ENCODE measurements at regions not wholly inside any gene's neighbourhood (a gene's known extent, or its start where the extent isn't known, plus 50 kb on each side); places are given as distances from the start of the nearest gene placed in this dataset.

DNA sequence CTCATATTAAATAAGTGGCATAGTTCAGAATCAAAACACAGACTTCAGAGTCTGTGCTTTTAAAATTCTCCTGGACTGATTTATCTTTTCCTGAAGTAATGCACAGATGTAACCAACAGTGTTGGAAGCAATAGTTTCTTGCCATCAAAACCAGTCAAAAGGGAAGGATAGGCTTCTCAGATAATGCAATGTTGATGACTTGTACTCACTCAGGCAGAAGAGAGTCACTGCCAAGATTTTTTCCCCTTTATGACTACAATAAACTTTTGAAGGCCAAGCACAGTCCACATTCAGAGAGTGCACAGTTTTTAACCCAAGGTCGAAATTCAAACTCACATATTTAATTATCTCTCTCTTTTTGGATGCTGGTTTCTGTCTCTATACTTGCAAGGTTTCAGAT is 305.0 kb upstream of the SGO1 start:
- no peak for DNase-seq (ENCODE audit: low read depth, low spot score)
- H3K27ac Mint-ChIP-seq (ENCODE audit: unreplicated experiment) = no peak overlapping the region

DNA sequence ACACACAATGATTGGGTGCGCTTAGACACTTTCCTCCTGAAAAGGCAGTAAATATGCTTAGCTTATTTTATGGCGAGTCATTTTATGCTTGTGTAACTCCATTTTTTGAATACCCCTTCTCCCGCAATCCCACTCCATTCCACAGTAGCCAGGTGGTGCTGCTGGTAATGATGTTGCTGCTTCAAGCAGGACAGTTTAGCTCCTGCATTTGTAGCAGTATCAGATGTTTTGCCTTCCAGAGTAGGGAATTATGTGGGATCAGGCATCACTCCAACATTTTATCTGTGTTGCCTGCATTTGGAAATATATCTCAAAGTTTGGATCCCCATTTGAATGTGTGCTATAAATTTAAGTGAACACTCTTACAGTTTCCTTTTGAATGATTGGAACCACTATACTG is 302.1 kb upstream of the SGO1 start:
- Mint-ChIP-seq H3K27me3 (ENCODE audit: low read depth) (peaks cover 2% of the 10 kb centered on the region), H3K36me3 (ENCODE audit: low read depth) (peaks cover 1% of the 10 kb centered on the region), H3K9me3 (peaks cover 6% of the 10 kb centered on the region), H3K27ac (ENCODE audit: unreplicated experiment) (no peak overlapping the region), H3K4me3 (no peak overlapping the region), H3K4me1 (no peaks in the 10 kb centered on the region)
- no peak for DNase-seq (ENCODE audit: low read depth, low spot score)
- TF ChIP-seq, protein P1, sequence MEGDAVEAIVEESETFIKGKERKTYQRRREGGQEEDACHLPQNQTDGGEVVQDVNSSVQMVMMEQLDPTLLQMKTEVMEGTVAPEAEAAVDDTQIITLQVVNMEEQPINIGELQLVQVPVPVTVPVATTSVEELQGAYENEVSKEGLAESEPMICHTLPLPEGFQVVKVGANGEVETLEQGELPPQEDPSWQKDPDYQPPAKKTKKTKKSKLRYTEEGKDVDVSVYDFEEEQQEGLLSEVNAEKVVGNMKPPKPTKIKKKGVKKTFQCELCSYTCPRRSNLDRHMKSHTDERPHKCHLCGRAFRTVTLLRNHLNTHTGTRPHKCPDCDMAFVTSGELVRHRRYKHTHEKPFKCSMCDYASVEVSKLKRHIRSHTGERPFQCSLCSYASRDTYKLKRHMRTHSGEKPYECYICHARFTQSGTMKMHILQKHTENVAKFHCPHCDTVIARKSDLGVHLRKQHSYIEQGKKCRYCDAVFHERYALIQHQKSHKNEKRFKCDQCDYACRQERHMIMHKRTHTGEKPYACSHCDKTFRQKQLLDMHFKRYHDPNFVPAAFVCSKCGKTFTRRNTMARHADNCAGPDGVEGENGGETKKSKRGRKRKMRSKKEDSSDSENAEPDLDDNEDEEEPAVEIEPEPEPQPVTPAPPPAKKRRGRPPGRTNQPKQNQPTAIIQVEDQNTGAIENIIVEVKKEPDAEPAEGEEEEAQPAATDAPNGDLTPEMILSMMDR (conservative IDR thresholded peaks at IDR 0.05) = no peak

More for the DNA sequence above, 305.0 kb upstream of the SGO1 start:
- no peak overlapping the region for H3K4me3 Mint-ChIP-seq
- H3K9me3 Mint-ChIP-seq = peaks cover 8% of the 10 kb centered on the region
- TF ChIP-seq, protein P1 (conservative IDR thresholded peaks at IDR 0.05) = no peak
- peaks cover 2% of the 10 kb centered on the region for H3K27me3 Mint-ChIP-seq (ENCODE audit: low read depth)
- H3K36me3 Mint-ChIP-seq (ENCODE audit: low read depth) = no peaks in the 10 kb centered on the region
- H3K4me1 Mint-ChIP-seq = no peaks in the 10 kb centered on the region

GRCh38 chr3:20484126-20484525 is 298.1 kb upstream of the SGO1 start:
- Mint-ChIP-seq H3K36me3 (ENCODE audit: low read depth) (peaks cover 3% of the 10 kb centered on the region), H3K4me1 (peaks cover 3% of the 10 kb centered on the region), H3K27me3 (ENCODE audit: low read depth) (peaks cover 3% of the 10 kb centered on the region), H3K27ac (ENCODE audit: unreplicated experiment) (no peak overlapping the region), H3K9me3 (peaks cover 12% of the 10 kb centered on the region), H3K4me3 (no peak overlapping the region)
- DNase-seq (ENCODE audit: low read depth, low spot score) = no peak
- TF ChIP-seq, protein P1 (conservative IDR thresholded peaks at IDR 0.05) = no peak

DNA sequence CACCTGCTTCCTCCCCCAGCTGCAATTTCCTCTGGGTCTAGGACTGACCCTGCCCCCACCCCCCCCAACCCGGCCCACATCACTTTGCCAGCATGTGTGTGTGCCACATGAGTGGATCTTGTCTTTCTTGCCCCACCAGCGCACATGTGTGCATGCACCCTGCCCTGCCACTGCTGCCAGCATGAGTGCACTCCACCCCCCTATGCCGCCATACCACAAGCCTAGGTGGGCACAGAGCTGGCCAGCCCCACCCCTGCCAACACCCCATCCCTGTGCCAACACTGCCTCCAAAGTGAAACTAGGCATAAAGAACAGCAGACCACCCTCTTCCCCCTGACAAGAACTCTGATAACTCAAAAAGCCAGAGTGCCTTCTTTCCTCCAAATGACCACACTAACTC is 296.3 kb upstream of the SGO1 start:
- Mint-ChIP-seq H3K27ac (ENCODE audit: unreplicated experiment) (no peak overlapping the region), H3K4me1 (peaks cover 3% of the 10 kb centered on the region), H3K36me3 (ENCODE audit: low read depth) (peaks cover 3% of the 10 kb centered on the region), H3K27me3 (ENCODE audit: low read depth) (peaks cover 3% of the 10 kb centered on the region), H3K4me3 (no peak overlapping the region), H3K9me3 (peaks cover 12% of the 10 kb centered on the region)
- DNase-seq (ENCODE audit: low read depth, low spot score) = no peak
- TF ChIP-seq, protein P1 (conservative IDR thresholded peaks at IDR 0.05) = no peak

GRCh38 chr3:20480786-20481365 is 294.9 kb upstream of the SGO1 start:
- no peak for DNase-seq (ENCODE audit: low read depth, low spot score)
- Mint-ChIP-seq H3K4me1 (peaks cover 3% of the 10 kb centered on the region), H3K4me3 (no peak overlapping the region), H3K9me3 (peaks cover 12% of the 10 kb centered on the region), H3K27me3 (ENCODE audit: low read depth) (peaks cover 3% of the 10 kb centered on the region), H3K36me3 (ENCODE audit: low read depth) (peaks cover 3% of the 10 kb centered on the region), H3K27ac (ENCODE audit: unreplicated experiment) (no peak overlapping the region)
- TF ChIP-seq, protein P1 (conservative IDR thresholded peaks at IDR 0.05) = no peak

All from neural crest cell (in vitro differentiated cells).